ENCODE measurements at regions not wholly inside any gene's neighbourhood (a gene's known extent, or its start where the extent isn't known, plus 50 kb on each side); places are given as distances from the start of the nearest gene placed in this dataset.
"Not testable (repeated sequence)": the region's sequence is repeated elsewhere in the genome, so short reads cannot be mapped to it uniquely, and the experiment has no call there.

GRCh38 chr7:81111781-81112540, 193.1 kb upstream of the SEMA3C start:
- DNase-seq: peak; percentile 62 to 67

DNA sequence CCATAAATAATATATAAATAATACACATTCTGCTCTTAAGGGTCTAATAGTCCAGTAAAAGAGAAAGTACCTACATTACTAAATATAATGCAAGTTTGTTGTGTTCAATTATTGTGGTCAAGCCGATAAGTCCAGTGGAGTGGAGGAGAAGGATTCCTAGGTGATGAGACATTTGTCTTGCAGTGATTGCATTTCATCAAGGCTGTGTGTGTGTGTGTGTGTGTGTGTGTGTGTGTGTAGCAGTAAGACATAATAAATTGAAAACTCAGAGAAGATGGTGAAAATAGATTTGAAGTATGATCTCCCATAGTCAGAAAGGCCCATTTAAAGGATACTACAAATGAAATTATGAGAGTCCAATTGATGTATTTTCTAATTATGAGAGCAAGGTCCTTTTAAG, 192.5 kb upstream of the SEMA3C start:
- DNase-seq: no peak

GRCh38 chr7:81110673-81111072, 191.8 kb upstream of the SEMA3C start:
- peak in 1 of 2 experiments; percentile 8 for DNase-seq

- DNase-seq: no peak
Observed at GRCh38 chr7:81098213-81098612, 179.4 kb upstream of the SEMA3C start.

GRCh38 chr7:81094952-81095351, 176.1 kb upstream of the SEMA3C start:
- DNase-seq: no peak

DNA sequence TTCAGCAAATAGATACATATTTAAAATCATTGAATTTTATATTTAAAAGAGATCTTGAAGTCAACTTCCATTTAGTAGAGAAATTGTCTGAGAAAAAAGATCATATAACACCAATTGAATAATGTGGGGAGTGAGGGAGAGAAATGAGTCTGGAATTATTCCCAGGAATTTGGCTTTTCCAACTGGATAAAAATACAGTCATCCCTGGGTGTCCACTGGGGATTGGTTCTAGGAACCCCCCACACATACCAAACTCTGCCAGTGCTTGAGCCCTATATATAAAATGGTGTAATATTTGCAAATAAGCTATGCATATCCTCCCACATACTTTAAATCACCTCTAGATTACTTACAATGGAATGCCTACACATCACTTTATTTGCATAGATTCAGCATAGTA, 162.8 kb upstream of the SEMA3C start:
- no peak for DNase-seq

DNA sequence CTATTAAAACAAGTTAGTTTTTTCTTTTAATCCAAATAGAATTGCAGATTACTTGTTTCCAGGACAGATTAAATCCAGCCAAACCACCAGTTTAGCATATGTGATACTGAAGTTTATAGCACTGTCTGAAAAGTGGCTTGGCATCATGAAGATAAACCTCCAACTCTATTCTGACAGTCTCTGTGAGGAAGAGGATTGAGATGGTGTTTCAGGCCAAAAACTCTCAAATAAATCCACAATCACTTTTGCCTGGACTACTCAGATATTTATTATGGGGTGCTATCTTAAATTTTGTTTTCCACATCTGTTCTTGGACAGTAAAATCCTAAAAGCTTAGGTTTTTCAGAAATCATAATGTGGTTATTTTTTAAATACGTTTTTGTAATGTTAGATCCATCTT, 161.7 kb upstream of the SEMA3C start:
- DNase-seq: no peak

DNA sequence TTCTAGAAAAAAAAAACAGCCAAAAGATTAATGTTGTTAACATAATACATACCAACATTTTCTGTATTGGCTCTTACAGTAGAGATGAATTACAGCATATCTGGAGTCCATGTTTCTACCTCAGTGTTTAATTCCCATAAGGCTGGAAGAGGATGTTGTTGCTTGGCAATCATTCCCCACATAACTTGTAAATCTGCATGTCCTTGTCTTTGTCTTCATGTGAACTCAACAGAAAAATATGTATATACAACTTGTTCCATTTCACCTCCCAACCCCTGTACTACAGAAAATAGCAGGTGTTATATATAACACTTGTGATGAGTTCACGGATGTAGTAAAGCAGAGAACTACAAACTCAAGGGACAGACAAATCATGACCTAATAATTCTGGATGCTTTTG, 160.9 kb upstream of the SEMA3C start:
- DNase-seq: no peak

DNA sequence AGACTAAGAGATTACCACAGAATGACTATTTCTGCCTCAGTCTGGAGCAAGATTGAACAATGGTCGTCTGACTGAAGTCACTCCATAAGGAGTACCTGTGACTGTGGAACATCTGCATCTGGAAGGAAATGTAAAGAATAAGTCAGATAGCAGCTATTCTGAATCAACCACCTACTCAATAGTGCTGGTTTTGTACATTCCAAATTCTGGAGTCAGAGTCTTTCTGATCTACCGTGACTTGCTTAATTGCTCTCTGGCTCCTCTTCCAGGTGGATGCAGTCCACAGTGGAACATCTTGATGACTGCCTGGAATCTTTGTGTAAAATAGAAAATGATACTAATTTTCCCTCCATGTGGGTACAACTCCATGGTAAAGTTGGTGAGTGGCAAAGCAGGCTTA, 156.3 kb upstream of the SEMA3C start:
- DNase-seq: no peak

DNA sequence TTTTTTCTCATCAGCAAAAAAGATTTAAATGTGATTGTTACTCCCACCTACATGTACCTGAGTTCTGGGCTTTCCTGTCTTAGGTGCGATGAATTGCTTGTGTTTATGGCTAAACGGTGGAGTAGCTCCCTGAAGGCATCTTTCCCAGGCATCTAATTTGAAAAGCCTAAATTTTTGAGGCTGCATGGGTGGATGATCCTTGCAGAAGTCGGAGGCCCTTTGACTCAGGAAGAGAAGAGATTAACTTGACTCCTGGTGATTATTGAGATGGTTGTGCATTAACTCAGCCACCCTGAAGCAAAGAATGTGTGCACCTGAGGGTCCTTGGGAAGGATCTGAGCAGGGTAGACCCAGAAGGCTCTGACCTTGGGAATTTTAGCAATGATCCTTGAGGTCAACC, 155.6 kb upstream of the SEMA3C start:
- no peak for DNase-seq

DNA sequence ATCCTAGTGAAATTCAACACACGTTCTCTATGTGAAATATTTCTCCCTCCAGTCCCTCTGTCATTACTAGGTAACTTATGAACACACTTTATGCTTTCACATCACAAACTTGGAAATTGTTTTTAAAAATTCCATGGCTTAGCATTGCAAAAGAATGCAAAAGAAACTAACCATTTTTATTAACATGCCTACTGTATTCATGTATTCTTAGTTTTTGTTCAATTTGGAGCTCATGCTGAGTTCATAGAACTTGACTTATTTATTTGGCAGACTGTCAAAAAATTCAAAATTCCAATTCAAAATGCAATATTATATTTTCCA, 155.0 kb upstream of the SEMA3C start:
- DNase-seq: no peak

DNA sequence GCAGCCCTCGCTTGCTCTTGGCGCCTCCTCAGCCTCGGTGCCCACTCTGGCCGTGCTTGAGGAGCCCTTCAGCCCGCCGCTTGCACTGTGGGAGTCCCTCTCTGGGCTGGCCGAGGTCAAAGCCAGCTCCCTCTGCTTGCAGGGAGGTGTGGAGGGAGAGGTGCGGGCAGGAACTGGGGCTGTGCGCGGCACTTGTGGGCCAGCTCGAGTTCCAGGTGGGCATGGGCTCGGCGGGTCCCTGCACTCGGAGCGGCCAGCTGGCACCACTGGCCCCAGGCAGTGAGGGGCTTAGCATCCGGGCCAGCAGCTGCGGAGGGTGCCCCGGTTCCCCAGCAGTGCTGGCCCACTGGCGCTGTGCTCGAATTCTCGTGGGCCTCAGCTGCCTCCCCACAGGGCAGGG, 152.1 kb upstream of the SEMA3C start:
- no peak for DNase-seq

- DNase-seq: no peak
Observed at GRCh38 chr7:81066797-81067196, 147.9 kb upstream of the SEMA3C start.

GRCh38 chr7:81064426-81064825, 145.6 kb upstream of the SEMA3C start:
- no peak for DNase-seq

DNA sequence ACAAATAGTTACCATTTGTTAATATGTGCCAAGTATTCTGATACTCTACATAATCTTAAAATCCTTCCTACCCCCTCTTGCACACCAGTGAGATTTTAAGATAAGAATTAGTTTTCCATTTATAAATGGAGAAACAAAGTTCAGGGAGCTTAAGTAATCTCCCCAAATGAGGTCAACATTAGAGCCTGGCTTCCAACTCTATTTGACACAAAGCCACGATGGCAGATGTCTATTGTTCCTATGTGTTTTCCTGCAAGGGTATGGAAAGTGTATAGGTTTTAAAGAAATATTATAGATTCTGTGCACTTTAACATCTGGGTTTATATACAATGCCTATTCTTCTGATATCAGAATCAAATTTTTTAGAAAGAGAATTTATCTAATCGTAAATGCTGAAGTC, 143.9 kb upstream of the SEMA3C start:
- no peak for DNase-seq

DNA sequence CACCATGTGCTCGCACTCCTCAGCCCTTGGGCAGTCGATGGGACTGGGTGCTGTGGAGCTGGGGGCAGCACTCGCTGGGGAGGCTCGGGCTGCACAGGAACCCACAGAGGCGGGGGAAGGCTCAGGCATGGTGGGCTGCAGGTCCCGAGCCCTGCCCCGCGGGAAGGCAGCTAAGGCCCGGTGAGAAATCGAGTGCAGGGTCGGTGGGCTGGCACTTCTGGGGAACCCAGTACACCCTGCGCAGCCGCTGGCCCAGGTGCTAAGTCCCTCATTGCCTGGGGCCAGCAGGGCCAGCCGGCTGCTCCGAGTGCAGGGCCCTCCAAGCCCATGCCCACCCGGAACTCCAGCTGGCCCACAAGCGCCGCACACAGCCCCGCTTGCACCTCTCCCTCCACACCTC, 138.6 kb upstream of the SEMA3C start:
- DNase-seq: not testable (repeated sequence)

GRCh38 chr7:81053623-81054022, 134.8 kb upstream of the SEMA3C start:
- no peak for DNase-seq

DNA sequence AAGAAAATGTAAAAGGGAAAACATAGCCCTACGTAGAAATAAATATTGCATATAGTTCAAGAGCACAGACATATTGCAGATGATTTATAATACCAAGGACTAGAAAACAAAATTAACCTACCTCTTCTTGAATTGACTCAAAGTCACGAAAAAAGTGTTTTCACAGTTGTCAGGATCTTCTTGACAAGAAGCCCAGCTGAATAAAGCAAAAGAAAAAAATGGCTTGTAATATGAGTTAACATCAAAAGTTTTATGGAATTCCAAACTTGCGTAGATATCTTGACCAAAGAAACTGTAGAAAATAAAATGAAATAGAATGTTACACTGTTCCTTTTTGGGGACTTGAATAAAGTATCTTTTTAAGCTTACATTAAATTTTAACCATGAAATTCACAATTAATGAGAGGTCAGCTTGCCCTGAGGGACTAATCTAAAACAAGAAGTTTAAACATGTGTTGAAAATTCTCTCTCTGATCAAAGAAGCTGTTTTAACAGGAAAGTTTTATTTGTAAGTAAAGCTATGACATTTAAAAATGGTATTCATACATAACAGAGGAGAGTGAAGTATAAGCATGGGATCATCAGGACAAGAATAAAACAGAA, 133.1 kb upstream of the SEMA3C start:
- DNase-seq: no peak

DNA sequence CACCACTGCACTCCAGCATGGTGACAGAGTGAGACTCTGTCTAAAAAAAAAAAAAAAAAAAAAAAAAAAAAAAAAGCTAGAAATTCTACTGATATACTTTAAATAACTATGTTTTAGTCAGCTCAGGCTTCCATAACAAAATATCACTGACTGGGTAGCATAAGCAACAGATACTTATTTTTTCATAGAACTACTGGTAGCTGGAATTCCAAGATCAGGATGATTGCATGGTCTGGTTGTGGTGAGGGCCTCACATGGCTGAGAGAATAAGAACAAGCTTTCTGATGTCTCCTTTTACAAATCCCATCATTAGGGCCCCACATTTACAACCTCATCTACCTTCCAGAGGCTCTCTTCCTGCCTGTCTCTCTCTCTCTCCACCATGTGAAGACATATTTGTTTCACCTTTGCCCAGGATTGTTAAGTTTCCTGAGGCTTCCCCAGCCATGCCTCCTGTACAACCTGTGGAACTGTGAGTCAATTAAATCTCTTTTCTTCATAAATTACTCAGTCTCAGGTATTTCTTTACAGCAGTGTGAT, 126.7 kb upstream of the SEMA3C start:
- DNase-seq: no peak

DNA sequence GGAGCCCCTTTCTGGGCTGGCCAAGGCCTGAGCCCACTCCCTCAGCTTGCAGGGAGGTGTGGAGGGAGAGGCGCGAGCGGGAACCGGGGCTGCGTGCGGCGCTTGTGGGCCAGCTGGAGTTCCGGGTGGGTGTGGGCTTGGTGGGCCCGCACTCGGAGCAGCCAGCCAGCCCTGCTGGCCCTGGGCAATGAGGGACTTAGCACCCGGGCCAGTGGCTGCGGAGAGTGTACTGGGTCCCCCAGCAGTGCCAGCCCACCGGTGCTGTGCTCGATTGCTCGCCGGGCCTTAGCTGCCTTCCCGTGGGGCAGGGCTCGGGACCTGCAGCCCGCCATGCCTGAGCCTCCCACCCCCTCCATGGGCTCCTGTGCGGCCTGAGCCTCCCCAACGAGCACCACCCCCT, 123.8 kb upstream of the SEMA3C start:
- not testable (repeated sequence) for DNase-seq

DNA sequence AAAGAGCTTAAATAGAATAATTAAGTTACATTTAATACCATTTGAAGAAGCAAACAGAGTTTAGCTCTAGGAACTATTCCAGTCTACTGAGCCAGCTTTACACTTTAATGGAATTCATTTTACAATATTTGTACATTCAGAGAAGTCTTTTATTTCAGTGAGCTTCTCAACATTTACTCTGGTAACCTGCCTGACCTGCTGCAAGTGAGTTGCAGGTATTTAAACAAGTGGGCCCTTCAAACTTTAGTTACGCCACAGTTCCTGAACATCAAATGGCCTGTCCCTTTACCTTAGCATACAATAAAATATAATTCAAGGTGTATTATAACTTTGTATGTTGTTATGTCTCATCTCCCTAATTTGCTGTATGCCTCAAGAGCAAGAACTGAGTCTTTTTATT, 121.6 kb upstream of the SEMA3C start:
- DNase-seq: no peak

GRCh38 chr7:81036871-81037270, 118.0 kb upstream of the SEMA3C start:
- DNase-seq: no peak

- DNase-seq: no peak
Observed at GRCh38 chr7:81036057-81036456, 117.2 kb upstream of the SEMA3C start.

DNA sequence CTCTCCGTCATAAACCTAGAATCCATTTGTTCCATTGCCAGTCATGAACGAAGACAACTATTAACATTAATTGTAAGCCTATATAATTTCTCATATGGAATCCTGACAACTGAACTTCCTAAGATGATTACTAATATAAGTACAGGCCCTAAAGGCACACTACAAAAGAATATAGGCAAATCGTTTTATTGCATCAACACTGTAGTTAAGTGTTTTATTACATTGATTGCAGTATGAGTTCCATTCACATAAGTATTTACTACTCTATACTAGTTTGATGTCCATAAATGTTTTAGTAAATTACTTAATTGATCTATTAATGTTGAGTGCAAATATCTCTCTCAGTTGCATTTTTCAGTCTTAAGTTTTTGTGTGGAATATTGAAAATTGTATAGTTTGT, 113.1 kb upstream of the SEMA3C start:
- DNase-seq: no peak

DNA sequence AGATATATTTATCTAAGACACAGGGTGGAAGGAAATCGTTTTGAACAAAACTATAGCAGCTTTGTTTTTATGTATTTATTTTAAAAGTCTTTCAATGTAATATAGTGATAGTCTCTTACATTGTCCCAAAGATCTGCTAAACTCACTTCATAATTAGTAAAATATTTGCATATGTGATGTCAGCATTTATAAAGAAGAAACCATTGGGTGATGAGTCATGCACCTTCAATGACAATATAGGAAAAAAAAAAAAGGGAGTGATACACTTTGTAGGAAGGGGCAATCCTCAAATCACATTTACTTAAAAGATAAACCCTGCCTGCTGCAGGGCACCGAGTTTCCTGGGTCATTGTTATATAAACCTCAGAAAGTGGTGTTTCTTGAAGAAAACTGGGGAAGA, 112.4 kb upstream of the SEMA3C start:
- no peak for DNase-seq
